ENCODE measurements at regions not wholly inside any gene's neighbourhood (a gene's known extent, or its start where the extent isn't known, plus 50 kb on each side); places are given as distances from the start of the nearest gene placed in this dataset.

- no peaks in the 10 kb centered on the region for H3K36me3 ChIP-seq (ENCODE audit: insufficient read depth, low read length)
- H4K20me1 ChIP-seq (ENCODE audit: insufficient read depth, low read length, poor library complexity, severe bottlenecking) = no peaks in the 10 kb centered on the region
- no peaks in the 10 kb centered on the region for H3K9me3 ChIP-seq (ENCODE audit: insufficient read depth, low read depth, low read length)
- no peaks in the 10 kb centered on the region for H3K4me1 ChIP-seq (ENCODE audit: insufficient read depth, low read length, poor library complexity, severe bottlenecking)
- H3F3A ChIP-seq (ENCODE audit: low read depth) = no peaks in the 10 kb centered on the region
- H3K27me3 ChIP-seq (ENCODE audit: insufficient read depth, low read length, poor library complexity, severe bottlenecking) = no peaks in the 10 kb centered on the region
- H3K79me2 ChIP-seq (ENCODE audit: insufficient read depth, low read length) = no peaks in the 10 kb centered on the region
- TF ChIP-seq CTCF (conservative IDR thresholded peaks at IDR 0.05; ENCODE audit: low read length) (no peak), EZH2phosphoT487 (IDR thresholded peaks at IDR 0.05; ENCODE audit: borderline replicate concordance) (no peak)
- no peak overlapping the region for H3K4me3 ChIP-seq (ENCODE audit: low read length, poor library complexity, severe bottlenecking)
- no peak overlapping the region for H2AFZ ChIP-seq (ENCODE audit: low read length)
- H3K4me2 ChIP-seq (ENCODE audit: low read depth, low read length, poor library complexity, severe bottlenecking) = no peak overlapping the region
- H3K9ac ChIP-seq (ENCODE audit: low read depth, low read length, poor library complexity, severe bottlenecking) = no peak overlapping the region
- no peaks in the 10 kb centered on the region for H3K9me2 ChIP-seq (replicated peaks; ENCODE audit: low read depth, low read length)
These were observed 168.4 kb upstream of the AMOT start for GRCh38 chrX:113009029-113009428.

- Histone ChIP-seq H2AFZ (ENCODE audit: low read length) (no peak overlapping the region), H3K9ac (ENCODE audit: low read depth, low read length, poor library complexity, severe bottlenecking) (no peak overlapping the region), H4K20me1 (ENCODE audit: insufficient read depth, low read length, poor library complexity, severe bottlenecking) (no peaks in the 10 kb centered on the region), H3K79me2 (ENCODE audit: insufficient read depth, low read length) (no peaks in the 10 kb centered on the region), H3K4me2 (ENCODE audit: low read depth, low read length, poor library complexity, severe bottlenecking) (no peak overlapping the region), H3K9me3 (ENCODE audit: insufficient read depth, low read depth, low read length) (no peaks in the 10 kb centered on the region), H3K4me3 (ENCODE audit: low read length, poor library complexity, severe bottlenecking) (no peak overlapping the region), H3F3A (ENCODE audit: low read depth) (no peaks in the 10 kb centered on the region), H3K27me3 (ENCODE audit: insufficient read depth, low read length, poor library complexity, severe bottlenecking) (no peaks in the 10 kb centered on the region), H3K9me2 (replicated peaks; ENCODE audit: low read depth, low read length) (no peaks in the 10 kb centered on the region), H3K4me1 (ENCODE audit: insufficient read depth, low read length, poor library complexity, severe bottlenecking) (no peaks in the 10 kb centered on the region), H3K36me3 (ENCODE audit: insufficient read depth, low read length) (no peaks in the 10 kb centered on the region)
- TF ChIP-seq EZH2phosphoT487 (IDR thresholded peaks at IDR 0.05; ENCODE audit: borderline replicate concordance) (no peak), CTCF (conservative IDR thresholded peaks at IDR 0.05; ENCODE audit: low read length) (peak; percentile 21; the same call in 1 of the 2 replicates)
These were observed 161.2 kb upstream of the AMOT start for GRCh38 chrX:113001836-113002235.

- Histone ChIP-seq H3K9ac (ENCODE audit: low read depth, low read length, poor library complexity, severe bottlenecking) (no peak overlapping the region), H3K27me3 (ENCODE audit: insufficient read depth, low read length, poor library complexity, severe bottlenecking) (no peaks in the 10 kb centered on the region), H4K20me1 (ENCODE audit: insufficient read depth, low read length, poor library complexity, severe bottlenecking) (no peaks in the 10 kb centered on the region), H3K4me3 (ENCODE audit: low read length, poor library complexity, severe bottlenecking) (no peak overlapping the region), H3K9me2 (replicated peaks; ENCODE audit: low read depth, low read length) (no peaks in the 10 kb centered on the region), H3K9me3 (ENCODE audit: insufficient read depth, low read depth, low read length) (no peaks in the 10 kb centered on the region), H3K4me2 (ENCODE audit: low read depth, low read length, poor library complexity, severe bottlenecking) (no peak overlapping the region), H2AFZ (ENCODE audit: low read length) (no peak overlapping the region), H3K36me3 (ENCODE audit: insufficient read depth, low read length) (no peaks in the 10 kb centered on the region), H3F3A (ENCODE audit: low read depth) (no peaks in the 10 kb centered on the region), H3K4me1 (ENCODE audit: insufficient read depth, low read length, poor library complexity, severe bottlenecking) (no peaks in the 10 kb centered on the region), H3K79me2 (ENCODE audit: insufficient read depth, low read length) (no peaks in the 10 kb centered on the region)
- TF ChIP-seq EZH2phosphoT487 (IDR thresholded peaks at IDR 0.05; ENCODE audit: borderline replicate concordance) (no peak), CTCF (conservative IDR thresholded peaks at IDR 0.05; ENCODE audit: low read length) (no peak)
These were observed 157.4 kb upstream of the AMOT start for GRCh38 chrX:112997991-112998390.
